HG03066 (cell line): ENCODE measurements at regions not wholly inside any gene's neighbourhood (a gene's known extent, or its start where the extent isn't known, plus 50 kb on each side); places are given as distances from the start of the nearest gene placed in this dataset.
"Not testable (repeated sequence)": the region's sequence is repeated elsewhere in the genome, so short reads cannot be mapped to it uniquely, and the experiment has no call there.

Experiments
- ATAC-seq: cut with Tn5 transposase; IDR thresholded peaks from one replicate; pipeline ENCODE4 v1.9.1; 2021; ENCODE audit warnings: low read depth; ENCODE audit not compliant: unreplicated experiment

DNA sequence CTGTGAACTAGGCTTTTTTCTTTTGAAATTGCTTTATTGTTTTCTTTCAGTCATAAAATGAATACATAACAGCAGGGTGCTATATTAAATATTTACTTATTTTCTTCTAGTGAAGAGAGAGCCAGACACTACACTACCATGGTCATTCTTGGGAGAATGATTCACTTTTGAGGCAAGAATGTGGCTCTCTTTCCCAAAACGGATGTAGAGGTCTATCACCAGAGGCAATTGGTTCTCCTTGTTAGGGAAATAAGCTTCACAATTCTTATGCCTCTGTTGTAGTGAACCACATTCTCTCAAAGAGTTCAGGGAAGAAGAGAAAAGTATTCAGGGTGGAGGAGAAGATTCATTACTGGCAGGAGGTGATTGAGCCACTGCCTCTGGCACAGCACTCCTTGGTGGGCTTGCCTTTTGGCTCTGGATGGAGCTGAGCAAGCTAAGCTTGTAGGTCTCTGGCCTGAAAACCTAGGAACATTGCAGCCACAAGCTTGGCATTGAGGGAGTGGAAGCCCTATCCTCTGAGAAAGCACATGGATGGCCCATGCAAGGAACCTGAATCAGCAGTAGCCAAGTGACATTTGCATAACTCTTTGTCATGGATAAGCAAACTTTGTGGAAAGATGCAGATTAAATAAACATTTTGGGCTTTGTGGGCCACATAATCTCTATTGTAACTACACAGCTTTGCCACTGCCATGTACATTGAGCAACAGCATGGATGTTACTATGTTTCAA is 179.0 kb upstream of the TNC start:
- ATAC-seq, result no peak

DNA sequence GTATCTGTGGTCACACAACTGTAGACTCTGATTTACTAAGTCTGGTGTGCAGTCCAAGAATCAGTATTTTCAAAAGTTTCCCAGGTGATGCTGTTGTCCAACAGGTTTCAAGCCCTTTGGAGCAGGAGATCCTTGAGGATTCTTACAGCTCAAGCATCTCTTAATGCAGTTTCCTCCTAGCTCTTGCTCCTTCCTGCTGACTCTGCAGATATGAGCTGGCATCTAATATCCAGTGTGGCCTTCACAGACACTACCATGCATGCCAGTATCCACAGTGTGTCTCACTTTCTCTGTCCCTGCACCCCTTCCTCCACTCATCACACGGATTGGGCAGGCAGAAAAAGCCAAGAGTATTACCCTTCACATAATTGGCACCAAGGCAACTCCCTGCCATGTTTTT is 182.2 kb upstream of the TNC start:
- no peak for ATAC-seq

DNA sequence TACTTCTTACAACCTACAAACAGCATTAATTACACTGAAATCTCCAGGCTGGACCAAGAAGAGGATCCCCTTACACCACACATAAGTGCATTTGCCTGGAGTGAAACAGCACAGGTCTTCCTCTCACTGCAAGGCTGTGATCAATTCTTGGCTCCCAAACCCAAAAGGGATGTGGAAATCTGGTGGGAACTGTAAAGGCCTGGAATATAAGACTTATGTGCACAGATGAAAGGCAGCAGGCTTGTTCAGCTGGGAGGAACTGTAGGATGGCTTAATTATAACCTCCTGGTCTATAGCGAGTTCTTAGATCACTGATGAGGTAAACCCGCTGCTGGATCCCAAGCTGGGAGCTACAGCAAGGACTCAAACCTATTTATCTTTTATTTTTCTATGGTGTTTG is 182.9 kb upstream of the TNC start:
- no peak for ATAC-seq

DNA sequence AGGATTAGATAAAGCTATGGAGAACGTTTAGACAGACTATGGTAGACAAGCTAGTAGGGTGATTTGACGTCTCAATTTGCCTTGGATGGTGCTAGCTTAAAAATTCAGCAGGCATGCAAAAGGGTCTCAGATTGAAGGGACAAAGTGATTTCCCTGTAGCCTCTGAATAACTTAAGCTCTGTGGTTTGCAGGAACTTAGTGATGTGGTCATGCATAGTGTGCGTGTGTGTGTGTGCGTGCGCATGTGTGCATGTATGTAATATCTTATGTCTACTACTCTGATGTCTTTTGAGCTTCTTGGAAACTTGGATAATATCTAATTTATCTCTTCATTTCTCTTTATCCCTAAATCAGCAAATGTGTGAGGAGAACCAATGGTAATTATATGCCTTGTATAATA is 183.6 kb upstream of the TNC start:
- no peak for ATAC-seq

DNA sequence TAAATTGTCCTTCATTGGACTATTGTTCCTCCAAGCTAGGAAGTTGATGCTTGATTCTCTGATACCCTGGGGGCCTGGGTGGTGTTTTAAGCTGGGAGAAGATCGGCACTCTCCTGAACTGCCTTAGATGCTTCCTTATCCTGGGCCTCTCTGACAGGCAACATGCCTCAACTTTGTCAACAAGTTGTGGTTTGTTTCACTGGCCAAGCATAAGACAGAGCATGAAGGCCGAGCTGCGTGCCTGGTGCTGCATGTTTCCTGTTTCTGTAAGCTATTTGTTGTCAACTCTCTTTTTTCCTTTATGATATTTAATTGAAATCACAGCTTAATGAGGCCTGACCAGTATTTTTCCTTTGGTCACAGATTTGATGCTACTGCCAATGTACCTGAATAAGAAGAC is 187.6 kb upstream of the TNC start:
- ATAC-seq, result no peak

DNA sequence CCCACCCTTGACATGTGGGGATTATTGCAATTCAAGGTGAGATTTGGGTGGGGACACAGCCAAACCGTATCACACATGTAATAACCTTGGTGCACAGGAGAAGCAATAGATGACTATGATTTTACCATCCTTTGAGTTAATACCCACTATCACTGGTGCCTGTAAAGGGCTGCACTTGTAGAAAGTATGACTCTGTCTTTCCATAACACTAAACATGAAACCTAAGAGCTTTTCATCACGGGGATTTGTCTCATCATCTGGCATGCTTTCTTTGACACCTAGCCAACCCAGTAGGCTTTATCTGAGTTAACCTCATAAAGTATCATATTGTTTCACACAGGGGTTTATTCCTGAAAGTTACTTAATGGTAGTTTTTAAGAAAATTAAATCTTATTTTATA is 188.9 kb upstream of the TNC start:
- no peak for ATAC-seq

DNA sequence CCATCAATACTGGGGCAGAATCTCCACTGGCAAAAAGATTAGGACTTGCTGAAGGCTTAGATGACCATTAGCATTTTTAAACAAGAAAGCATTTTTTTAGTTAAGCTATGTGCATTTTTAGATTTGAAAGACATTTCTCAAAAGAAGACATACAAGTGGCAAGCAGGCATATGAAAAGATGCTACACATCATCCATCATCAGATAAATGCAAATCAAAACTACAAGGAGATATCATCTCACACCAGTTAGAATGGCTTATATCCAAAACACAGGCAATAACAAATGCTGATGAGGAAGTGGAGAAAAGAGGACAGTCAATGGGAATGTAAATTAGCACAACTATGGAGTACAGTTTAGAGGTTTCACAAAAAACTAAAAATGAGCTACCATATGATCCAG is 195.6 kb upstream of the TNC start:
- ATAC-seq, result no peak

DNA sequence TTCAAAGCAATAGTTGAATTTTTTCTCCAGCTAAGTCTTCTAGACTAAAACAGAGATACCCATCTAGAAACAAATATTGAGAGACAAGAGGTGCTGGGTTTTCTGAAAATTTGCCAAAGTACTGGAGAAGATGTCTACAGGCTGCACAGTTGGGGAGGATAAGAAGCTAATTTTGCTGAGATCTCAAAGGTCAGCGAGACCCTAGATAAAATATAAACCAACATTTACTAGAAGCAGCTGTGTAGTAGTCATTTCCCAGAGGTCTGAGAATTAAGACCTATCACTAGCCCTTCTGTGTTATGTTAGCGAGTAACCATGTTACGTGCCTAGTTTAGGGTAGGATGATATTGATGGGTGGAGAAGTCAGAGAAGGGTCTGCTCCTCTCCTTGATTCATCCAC is 208.5 kb upstream of the TNC start:
- ATAC-seq, result no peak

DNA sequence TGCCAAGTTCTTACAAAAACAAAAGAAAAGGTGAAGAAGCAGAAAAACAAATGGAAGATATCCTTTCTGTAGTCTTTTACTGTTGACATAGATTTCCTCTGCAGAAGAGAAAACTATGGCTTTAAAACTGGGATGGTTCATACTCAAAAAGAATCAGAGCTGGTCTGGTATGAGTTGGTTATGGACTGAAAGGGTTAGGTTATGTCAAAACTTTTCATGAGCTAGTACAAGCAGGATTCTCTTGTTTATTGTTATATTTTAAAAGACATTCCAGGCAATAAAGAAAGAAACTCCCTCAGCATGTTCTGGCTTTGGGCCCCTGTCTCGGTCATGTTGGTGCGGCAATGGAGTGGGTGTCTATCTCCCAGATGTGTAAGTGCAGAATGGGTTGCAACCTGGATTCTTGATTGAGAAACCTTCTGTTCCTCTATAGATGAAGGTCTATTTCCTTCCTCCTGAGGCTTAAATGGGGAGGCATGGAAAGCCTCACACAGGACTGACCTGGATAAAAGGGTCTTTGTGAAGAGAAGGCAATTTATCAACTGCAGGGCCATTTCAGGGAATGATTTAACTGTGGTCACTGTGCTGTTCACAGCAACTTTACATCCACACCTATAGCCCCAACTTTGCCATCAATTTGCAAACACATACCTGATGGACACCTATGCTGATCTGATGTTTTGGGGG is 209.6 kb upstream of the TNC start:
- ATAC-seq, result no peak

DNA sequence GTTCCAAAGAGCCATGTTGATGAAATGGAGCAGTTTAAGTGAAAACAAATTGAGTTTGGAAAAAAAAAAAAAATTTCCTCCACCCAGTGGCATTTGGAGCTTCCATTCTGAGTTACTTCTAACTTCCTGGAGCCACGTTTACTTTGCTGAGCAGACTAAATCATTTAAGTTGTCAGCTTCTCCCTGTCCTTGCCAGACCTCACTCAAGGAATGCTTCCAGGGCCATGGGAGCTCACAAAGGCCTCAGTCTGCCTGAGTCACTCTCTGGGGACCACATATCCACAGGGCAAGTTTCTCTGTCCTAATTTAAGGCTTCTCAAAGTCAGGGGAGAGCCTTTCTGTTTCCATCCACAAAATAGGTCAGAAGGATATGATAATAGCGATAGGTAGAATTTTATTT is 210.3 kb upstream of the TNC start:
- ATAC-seq, result no peak

DNA sequence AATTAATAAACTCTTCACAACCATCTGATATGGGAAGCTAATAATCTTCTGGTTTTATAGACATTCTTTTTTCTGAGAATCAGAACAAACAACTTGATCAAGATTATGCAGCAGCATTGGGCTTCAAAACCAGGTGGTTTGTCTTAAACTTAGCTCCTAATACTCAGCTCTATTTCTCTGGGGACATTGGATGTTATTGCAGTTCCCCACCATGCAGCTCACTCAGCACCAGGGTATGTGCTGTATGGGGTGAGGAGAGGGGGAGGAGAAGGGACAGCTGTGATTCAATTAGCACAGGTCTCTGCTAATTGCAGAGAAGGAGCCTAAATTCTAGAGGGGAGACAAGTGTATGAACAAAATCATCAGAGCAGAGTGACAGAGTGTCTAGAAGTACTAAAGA is 210.7 kb upstream of the TNC start:
- no peak for ATAC-seq

DNA sequence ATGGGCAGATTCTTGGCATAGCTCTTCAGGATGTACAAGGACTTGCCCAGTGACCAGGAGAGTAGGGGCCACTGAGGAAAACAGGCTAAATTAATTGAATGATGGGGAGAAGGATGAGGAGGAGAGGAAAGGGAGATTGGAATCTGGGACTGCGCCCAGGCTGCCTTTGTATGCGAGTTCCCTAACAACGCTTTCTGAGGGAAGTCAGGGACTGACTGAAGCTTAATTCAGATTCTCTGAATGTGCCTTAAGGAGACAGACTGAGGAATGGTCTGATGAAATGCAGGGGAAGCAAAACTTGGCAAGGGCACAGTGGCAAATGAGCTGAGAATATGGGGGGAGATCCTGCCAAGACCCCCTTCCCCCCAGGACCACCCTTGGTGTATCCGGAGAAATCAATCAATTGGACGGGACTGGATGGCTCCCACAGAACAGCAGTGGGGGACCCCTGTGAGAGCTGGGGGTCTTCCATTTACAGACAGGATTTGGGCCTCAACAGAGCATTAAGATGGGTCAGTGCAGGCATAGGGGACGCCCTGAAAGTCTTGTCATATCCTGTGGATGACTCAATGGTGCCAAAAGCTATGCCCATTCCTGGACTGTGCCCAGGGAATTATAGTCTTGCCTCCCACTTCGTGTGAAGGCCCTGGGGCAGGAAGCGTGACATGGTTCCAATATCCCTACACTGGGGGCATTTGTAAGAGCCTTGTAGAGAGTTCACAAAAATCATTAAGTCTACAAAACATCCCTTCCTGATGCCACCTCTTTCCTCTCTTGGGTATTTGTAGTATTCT is 215.5 kb upstream of the TNC start:
- no peak for ATAC-seq

DNA sequence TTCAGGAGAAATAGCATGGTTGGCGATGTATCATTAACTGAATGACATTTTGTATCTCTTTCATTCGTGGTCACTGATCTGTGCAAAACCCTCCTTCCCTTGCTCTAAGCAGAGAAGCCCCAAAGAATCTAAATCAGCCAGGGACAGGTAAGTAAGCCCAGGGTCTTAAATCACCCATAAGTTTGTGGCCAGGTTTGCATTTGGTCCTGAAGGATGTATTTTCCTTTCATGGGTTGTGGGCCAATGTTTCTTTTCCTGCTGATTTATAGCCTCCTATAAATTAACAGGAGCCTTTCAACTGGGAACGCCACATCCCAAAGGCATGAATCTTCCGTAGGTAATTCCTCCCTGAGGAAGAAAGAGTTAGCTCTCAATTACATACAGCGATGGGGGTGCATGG is 217.5 kb upstream of the TNC start:
- ATAC-seq, result no peak

DNA sequence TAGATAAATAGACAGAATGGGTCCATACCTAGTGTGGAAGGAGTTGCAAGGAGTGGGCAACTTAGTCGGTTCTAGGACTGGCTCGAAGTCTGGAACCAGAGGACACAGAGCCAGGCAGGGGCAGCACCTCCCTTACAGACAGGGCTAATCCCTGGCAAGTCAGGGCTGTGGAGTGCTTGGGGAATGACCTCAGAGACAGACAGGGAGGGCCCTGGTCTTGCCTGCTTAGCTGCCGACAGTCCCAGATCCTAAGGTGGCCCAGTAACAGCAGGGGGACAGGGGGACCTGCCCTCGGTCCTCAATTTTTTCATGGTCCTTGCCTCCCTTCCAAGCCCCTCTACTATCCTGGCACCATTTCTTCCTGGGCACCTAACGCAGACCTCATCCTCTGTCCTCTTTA is 222.4 kb upstream of the TNC start:
- ATAC-seq, result no peak

DNA sequence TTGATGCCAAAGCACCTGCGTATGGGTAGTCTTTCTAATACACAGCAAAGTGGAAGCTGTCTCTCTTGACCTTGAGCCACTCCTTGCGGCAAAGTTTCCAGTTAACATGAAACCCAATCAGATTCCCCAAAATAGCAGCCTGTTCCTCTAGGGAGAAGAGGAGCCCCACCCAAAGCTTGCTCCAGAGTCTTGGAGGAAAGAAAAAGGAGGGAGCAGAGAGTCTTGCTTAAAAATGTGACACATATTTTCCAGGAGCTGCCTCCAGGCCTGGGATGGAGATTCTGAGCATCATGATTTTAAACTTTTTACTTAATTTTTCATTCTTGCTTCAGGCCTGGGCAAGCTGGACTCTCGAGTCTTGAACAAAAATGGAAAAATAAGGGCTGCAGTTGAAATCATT is 223.5 kb upstream of the TNC start:
- ATAC-seq, result no peak

DNA sequence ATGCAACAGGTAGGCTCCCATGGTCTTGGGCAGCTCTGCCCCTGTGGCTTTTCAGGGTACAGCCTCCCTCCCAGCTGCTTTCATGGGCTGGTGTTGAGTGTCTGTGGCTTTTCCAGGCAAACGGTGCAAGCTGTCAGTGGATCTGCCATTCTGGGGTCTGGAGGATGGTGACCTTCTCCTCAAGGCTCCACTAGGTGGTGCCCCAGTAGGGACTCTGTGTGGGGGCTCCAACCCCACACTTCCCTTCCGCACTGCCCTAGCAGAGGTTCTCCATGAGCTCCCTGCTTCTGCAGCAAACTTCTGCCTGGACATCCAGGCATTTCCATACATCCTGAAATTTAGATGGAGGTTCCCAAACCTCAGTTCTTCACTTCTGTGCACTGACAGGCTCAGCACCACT is 229.8 kb upstream of the TNC start:
- not testable (repeated sequence) for ATAC-seq

DNA sequence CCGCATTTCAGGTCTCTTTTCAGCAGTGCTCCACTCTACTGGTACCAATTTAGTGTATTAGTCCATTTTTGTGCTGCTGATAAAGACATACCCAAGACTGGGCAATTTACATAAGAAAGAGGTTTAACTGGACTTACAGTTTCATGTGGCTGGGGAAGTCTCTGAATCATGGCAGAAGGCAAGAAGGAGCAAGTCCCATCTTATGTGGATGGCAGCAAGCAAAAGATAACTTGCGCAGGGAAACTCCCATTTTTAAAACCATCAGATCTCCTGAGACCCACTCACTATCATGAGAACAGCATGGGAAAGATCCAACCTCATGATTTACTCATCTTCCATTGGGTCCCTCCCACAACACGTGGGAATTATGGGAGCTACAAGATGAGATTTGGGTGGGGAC is 231.0 kb upstream of the TNC start:
- ATAC-seq, result not testable (repeated sequence)

DNA sequence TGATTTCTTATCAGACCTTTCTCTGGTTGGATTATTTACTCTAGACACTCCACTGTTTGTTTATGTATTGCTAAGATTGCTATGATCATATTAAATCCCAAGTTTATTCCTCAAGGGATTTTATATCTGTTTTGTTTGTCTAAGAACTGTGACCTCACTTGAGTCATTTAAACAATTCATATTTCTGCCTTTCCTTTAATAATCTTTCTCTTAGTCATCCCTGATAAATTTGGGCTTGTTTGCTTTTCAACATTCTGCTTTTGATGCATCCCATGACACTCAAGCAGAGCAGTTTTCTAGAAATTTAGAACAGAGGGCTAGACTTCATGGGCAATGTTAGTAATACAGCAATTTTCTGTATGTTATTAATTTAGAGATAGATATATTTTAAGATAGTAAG is 231.6 kb upstream of the TNC start:
- no peak for ATAC-seq

DNA sequence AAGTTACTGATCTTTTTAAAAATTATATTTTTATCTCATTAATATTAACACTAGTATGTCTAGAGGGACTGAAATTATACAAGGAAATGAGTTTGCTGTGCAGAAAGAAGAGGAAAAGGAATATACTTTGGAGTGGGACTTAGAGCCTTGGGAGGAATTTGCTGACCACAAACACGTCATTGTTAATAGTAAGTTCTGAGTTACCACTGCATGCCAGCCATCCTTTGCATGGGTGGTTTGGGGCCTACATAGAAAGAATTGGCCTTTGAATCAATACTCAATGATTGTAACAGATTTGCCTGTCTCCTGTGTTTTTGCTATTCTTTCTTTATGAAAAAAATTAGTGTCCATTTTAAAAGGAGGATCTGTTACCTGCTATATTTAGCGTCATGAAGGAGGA is 232.6 kb upstream of the TNC start:
- ATAC-seq, result no peak

DNA sequence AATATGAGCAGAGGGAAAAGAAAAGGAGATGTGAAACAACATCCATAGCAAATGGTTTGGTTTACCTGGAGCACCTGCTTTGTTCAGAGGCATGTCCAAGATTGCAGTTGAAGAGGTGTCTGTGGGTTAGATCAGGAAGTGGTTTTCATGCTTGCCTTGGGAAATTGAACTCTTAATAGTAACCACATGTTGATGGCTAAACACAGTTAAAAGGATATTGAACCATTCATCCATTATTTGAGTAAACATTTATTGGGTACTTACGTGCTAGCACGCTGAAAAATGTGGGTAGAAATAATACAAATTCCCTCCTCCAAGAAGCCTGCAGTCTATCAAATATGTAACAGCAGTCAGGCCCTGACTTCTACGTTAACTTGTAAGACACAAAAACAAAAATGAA is 235.7 kb upstream of the TNC start:
- no peak for ATAC-seq

DNA sequence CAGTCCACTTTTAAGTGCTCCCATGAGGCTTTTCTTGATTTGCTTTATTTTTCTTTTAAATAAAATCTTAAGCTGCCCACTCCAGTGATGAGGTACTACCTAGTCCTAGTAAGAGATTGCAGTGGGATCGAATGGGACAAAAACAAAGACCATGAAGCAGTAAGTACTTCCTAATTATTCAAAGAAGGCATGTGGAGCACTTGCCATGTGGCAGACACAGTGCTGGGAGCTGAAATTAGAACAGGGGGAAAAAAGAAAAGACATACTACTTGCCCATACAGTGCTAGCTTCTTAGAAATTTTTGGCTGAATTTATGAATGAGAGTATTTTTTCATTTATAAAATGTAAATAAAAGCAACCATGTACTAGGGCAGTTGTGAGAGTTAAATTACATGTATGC is 239.9 kb upstream of the TNC start:
- no peak for ATAC-seq
